A549 (cell line): ENCODE measurements at regions not wholly inside any gene's neighbourhood (a gene's known extent, or its start where the extent isn't known, plus 50 kb on each side); places are given as distances from the start of the nearest gene placed in this dataset.
"Not testable (repeated sequence)": the region's sequence is repeated elsewhere in the genome, so short reads cannot be mapped to it uniquely, and the experiment has no call there.

Source experiments
- CTCF ChIP-seq: fragments of >200 bp; sonication (Bioruptor Twin); formaldehyde crosslinking; IDR thresholded peaks from 3 replicates; pipeline ENCODE4 v1.5.1; 2016
- E2F6 ChIP-seq: IDR thresholded peaks from 2 replicates; pipeline ENCODE4 v1.6.1; 2012; ENCODE audit warnings: low read depth, borderline replicate concordance
- EHMT2 ChIP-seq: fragments of 200-600 bp; sonication (generic); IDR thresholded peaks from 2 replicates; pipeline ENCODE4 v1.6.1; 2016; ENCODE audit warnings: antibody characterized with exemption, low read depth, mild to moderate bottlenecking, moderate library complexity
- ELK1 ChIP-seq: fragments of 150-350 bp; IDR thresholded peaks from 2 replicates; pipeline ENCODE4 v1.6.1; 2014; ENCODE audit warnings: low read depth, mild to moderate bottlenecking, low read length
- ESRRA ChIP-seq: fragments of 150-350 bp; IDR thresholded peaks from 2 replicates; pipeline ENCODE4 v1.6.1; 2014; ENCODE audit warnings: mild to moderate bottlenecking, low read length, borderline replicate concordance
- JUN ChIP-seq, 2 experiments: fragments of >200 bp; sonication (Bioruptor Twin); formaldehyde crosslinking; IDR thresholded peaks; 2 replicates in 1 of 2; 3 replicates in 1 of 2; pipeline ENCODE4 v1.6.1; 2016 to 2017
- MAFK ChIP-seq: fragments of 450-650 bp; IDR thresholded peaks from 2 replicates; pipeline ENCODE4 v1.6.1; 2014; ENCODE audit not compliant: partially characterized antibody
- MAX ChIP-seq: IDR thresholded peaks from 2 replicates; pipeline ENCODE4 v1.6.1; 2012
- POLR2A ChIP-seq: IDR thresholded peaks from 2 replicates; pipeline ENCODE4 v1.6.1; 2012; ENCODE audit warnings: mild to moderate bottlenecking, low read length
- POLR2AphosphoS2 ChIP-seq: conservative IDR thresholded peaks from 2 replicates; pipeline ENCODE4 v1.6.1; 2012; ENCODE audit warnings: low read length, improper control_type of control experiment, inconsistent platforms
- RAD21 ChIP-seq, 2 experiments: fragments of >200 bp in 1 of 2; sonication (Bioruptor Twin) in 1 of 2; formaldehyde crosslinking in 1 of 2; IDR thresholded peaks in 1 of 2; conservative IDR thresholded peaks in 1 of 2; 2 replicates in 1 of 2; 3 replicates in 1 of 2; pipeline ENCODE4 v1.6.1; 2012 to 2018; ENCODE audit warnings: inconsistent platforms in 1 of 2
- REST ChIP-seq: fragments of 200-600 bp; sonication (generic); IDR thresholded peaks from 2 replicates; pipeline ENCODE4 v1.6.1; 2016; ENCODE audit warnings: antibody characterized with exemption, mild to moderate bottlenecking, moderate library complexity
- RFX5 ChIP-seq: fragments of 450-650 bp; IDR thresholded peaks from 2 replicates; pipeline ENCODE4 v1.7.1; 2014; ENCODE audit warnings: antibody characterized with exemption, mild to moderate bottlenecking, moderate library complexity

GRCh38 chr15:57896899-57897298 is 168.6 kb downstream of the ALDH1A2 start:
- not testable (repeated sequence) for TF ChIP-seq CTCF; JUN (IDR thresholded peaks at IDR 0.05); POLR2A; EHMT2; MAFK; POLR2AphosphoS2; MAX; RAD21 (conservative IDR thresholded peaks at IDR 0.05 in 1 of 2, IDR thresholded peaks at IDR 0.05 in 1 of 2); ESRRA; E2F6; RFX5; REST; ELK1
